HG03135 (cell line): ENCODE measurements at regions not wholly inside any gene's neighbourhood (a gene's known extent, or its start where the extent isn't known, plus 50 kb on each side); places are given as distances from the start of the nearest gene placed in this dataset.

ENCODE experiments used
- ATAC-seq: cut with Tn5 transposase; IDR thresholded peaks from one replicate; pipeline ENCODE4 v1.9.1; 2021; ENCODE audit warnings: mild to moderate bottlenecking, moderate library complexity; ENCODE audit not compliant: unreplicated experiment

- ATAC-seq = no peak
Measured at GRCh38 chr19:27759896-27760295, 1453.1 kb downstream of the UQCRFS1 start.

- no peak for ATAC-seq
Measured at GRCh38 chr19:27758626-27759505, 1454.1 kb downstream of the UQCRFS1 start.

GRCh38 chr19:27754700-27755099, 1458.3 kb downstream of the UQCRFS1 start:
- no peak for ATAC-seq

- no peak for ATAC-seq
Measured at GRCh38 chr19:27753622-27754021, 1459.3 kb downstream of the UQCRFS1 start.

GRCh38 chr19:27752530-27753184, 1460.3 kb downstream of the UQCRFS1 start:
- ATAC-seq = no peak

GRCh38 chr19:27751044-27751391, 1461.9 kb downstream of the UQCRFS1 start:
- ATAC-seq = no peak

- no peak for ATAC-seq
Measured at GRCh38 chr19:27750391-27751043, 1462.4 kb downstream of the UQCRFS1 start.

GRCh38 chr19:27748551-27749152, 1464.3 kb downstream of the UQCRFS1 start:
- ATAC-seq = no peak

GRCh38 chr19:27746691-27747380, 1466.1 kb downstream of the UQCRFS1 start:
- no peak for ATAC-seq

GRCh38 chr19:27745978-27746542, 1466.9 kb downstream of the UQCRFS1 start:
- no peak for ATAC-seq

GRCh38 chr19:27744926-27745768, 1467.8 kb downstream of the UQCRFS1 start:
- no peak for ATAC-seq

- no peak for ATAC-seq
Measured at GRCh38 chr19:27742041-27742440, 1470.9 kb downstream of the UQCRFS1 start.

GRCh38 chr19:27741236-27741635, 1471.7 kb downstream of the UQCRFS1 start:
- ATAC-seq = no peak

GRCh38 chr19:27740396-27740795, 1472.6 kb downstream of the UQCRFS1 start:
- no peak for ATAC-seq

- ATAC-seq = no peak
Measured at GRCh38 chr19:27738569-27739193, 1474.3 kb downstream of the UQCRFS1 start.

- ATAC-seq = no peak
Measured at GRCh38 chr19:27736225-27736624, 1476.7 kb downstream of the UQCRFS1 start.

- no peak for ATAC-seq
Measured at GRCh38 chr19:27735314-27735713, 1477.6 kb downstream of the UQCRFS1 start.

- no peak for ATAC-seq
Measured at GRCh38 chr19:27734496-27735220, 1478.3 kb downstream of the UQCRFS1 start.
